Lower leg skin (tissue), 3 donors: ENCODE measurements at regions not wholly inside any gene's neighbourhood (a gene's known extent, or its start where the extent isn't known, plus 50 kb on each side); places are given as distances from the start of the nearest gene placed in this dataset.

Experiments used
- POLR2A ChIP-seq, 2 donors: fragments of 450-650 bp; IDR thresholded peaks; one replicate each; pipeline ENCODE4 v1.6.1; 2016 to 2017; ENCODE audit warnings: antibody characterized with exemption in 2 of 2, mild to moderate bottlenecking in 1 of 2, moderate library complexity in 1 of 2
- TF ChIP-seq, protein P1 (sequence below), 3 donors: fragments of 450-650 bp; IDR thresholded peaks; one replicate each; pipeline ENCODE4 v1.5.1; 2016; ENCODE audit warnings: antibody characterized with exemption in 3 of 3, mild to moderate bottlenecking in 3 of 3, moderate library complexity in 2 of 3

DNA sequence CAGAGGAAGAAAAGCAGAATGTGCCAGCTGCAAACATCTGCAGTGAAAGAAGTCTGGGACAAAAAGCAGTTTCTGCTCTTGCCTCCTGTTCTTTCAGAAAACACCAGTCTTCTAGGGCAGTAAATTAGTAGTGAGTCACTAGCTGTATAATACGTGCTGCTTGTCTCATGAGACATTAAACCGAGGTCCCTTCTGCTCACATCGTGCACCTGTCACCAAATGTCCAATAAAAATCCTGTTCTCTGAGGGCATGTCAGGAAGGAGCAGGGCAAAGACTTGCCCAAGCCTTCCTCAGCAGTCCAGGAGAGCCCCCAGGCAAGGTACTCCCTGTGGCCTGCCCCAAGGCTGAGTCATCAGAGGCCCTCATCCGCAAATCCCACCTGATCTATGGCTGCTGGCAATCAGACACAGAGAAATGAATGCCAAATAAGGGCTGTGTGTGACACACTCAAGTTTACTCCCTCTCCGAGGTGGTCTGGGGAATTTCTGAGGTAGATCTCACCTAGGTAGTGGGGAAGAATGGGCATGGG lies 255.3 kb upstream of the SMARCA2 start:
- TF ChIP-seq, protein P1, sequence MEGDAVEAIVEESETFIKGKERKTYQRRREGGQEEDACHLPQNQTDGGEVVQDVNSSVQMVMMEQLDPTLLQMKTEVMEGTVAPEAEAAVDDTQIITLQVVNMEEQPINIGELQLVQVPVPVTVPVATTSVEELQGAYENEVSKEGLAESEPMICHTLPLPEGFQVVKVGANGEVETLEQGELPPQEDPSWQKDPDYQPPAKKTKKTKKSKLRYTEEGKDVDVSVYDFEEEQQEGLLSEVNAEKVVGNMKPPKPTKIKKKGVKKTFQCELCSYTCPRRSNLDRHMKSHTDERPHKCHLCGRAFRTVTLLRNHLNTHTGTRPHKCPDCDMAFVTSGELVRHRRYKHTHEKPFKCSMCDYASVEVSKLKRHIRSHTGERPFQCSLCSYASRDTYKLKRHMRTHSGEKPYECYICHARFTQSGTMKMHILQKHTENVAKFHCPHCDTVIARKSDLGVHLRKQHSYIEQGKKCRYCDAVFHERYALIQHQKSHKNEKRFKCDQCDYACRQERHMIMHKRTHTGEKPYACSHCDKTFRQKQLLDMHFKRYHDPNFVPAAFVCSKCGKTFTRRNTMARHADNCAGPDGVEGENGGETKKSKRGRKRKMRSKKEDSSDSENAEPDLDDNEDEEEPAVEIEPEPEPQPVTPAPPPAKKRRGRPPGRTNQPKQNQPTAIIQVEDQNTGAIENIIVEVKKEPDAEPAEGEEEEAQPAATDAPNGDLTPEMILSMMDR (IDR thresholded peaks at IDR 0.05) = no peak
- no peak for TF ChIP-seq POLR2A (IDR thresholded peaks at IDR 0.05)
